ENCODE measurements at regions not wholly inside any gene's neighbourhood (a gene's known extent, or its start where the extent isn't known, plus 50 kb on each side); places are given as distances from the start of the nearest gene placed in this dataset.

GRCh38 chr4:151858356-151858755 is 97.5 kb upstream of the GATB start:
- Histone ChIP-seq H3K4me3 (ENCODE audit: low read depth, low read length, poor library complexity, severe bottlenecking) (no peak overlapping the region), H3K9me3 (ENCODE audit: low read length) (no peaks in the 10 kb centered on the region), H3K36me3 (ENCODE audit: insufficient read depth, low read length) (no peaks in the 10 kb centered on the region), H3K27ac (ENCODE audit: low read depth, low read length, poor library complexity, severe bottlenecking) (no peak overlapping the region), H3K9me2 (ENCODE audit: insufficient read depth, low read length) (no peaks in the 10 kb centered on the region), H3K4me1 (ENCODE audit: insufficient read depth, low read length, poor library complexity, severe bottlenecking) (no peaks in the 10 kb centered on the region), H4K20me1 (ENCODE audit: insufficient read depth, low read length) (no peaks in the 10 kb centered on the region), H3K79me2 (ENCODE audit: insufficient read depth, low read depth, low read length) (no peaks in the 10 kb centered on the region), H2AFZ (ENCODE audit: low read length) (no peak overlapping the region), H3K4me2 (ENCODE audit: low read length) (no peak overlapping the region)
- POLR2A ChIA-PET = interaction anchor here (0.7 kb wide), 1 partner anchor 8 kb away, joined by 3 read pairs; no protein-coding TSS in a partner anchor
- intact Hi-C loops (cut with micrococcal nuclease; ENCODE audit: unreplicated experiment) = no loop called here
- no peak for DNase-seq (ENCODE audit: low spot score)
- TF ChIP-seq EZH2phosphoT487 (IDR thresholded peaks at IDR 0.05; ENCODE audit: borderline replicate concordance, low read depth, low read length) (no peak), CTCF (conservative IDR thresholded peaks at IDR 0.05; ENCODE audit: low read length) (no peak)
- no TSS peak for BruUV-seq (replicated peaks)
- CTCF ChIA-PET (ENCODE audit: unreplicated experiment) = no interaction called here

- no TSS peak for BruUV-seq (replicated peaks)
- no peak for DNase-seq (ENCODE audit: low spot score)
- no peaks in the 10 kb centered on the region for H3K36me3 ChIP-seq (ENCODE audit: insufficient read depth, low read length)
- no peak overlapping the region for H3K4me3 ChIP-seq (ENCODE audit: low read depth, low read length, poor library complexity, severe bottlenecking)
- H3K79me2 ChIP-seq (ENCODE audit: insufficient read depth, low read depth, low read length) = no peaks in the 10 kb centered on the region
- H3K4me2 ChIP-seq (ENCODE audit: low read length) = no peak overlapping the region
- intact Hi-C loops (cut with micrococcal nuclease; ENCODE audit: unreplicated experiment) = no loop called here
- no peaks in the 10 kb centered on the region for H4K20me1 ChIP-seq (ENCODE audit: insufficient read depth, low read length)
- no peaks in the 10 kb centered on the region for H3K4me1 ChIP-seq (ENCODE audit: insufficient read depth, low read length, poor library complexity, severe bottlenecking)
- H3K27ac ChIP-seq (ENCODE audit: low read depth, low read length, poor library complexity, severe bottlenecking) = no peak overlapping the region
- CTCF ChIA-PET (ENCODE audit: unreplicated experiment) = no interaction called here
- POLR2A ChIA-PET = no interaction called here
- H3K9me2 ChIP-seq (ENCODE audit: insufficient read depth, low read length) = no peaks in the 10 kb centered on the region
- no peak overlapping the region for H2AFZ ChIP-seq (ENCODE audit: low read length)
- H3K9me3 ChIP-seq (ENCODE audit: low read length) = no peaks in the 10 kb centered on the region
- TF ChIP-seq CTCF (conservative IDR thresholded peaks at IDR 0.05; ENCODE audit: low read length) = no peak
- TF ChIP-seq EZH2phosphoT487 (IDR thresholded peaks at IDR 0.05; ENCODE audit: borderline replicate concordance, low read depth, low read length) = no peak
These were observed 96.6 kb upstream of the GATB start for GRCh38 chr4:151857368-151857767.

- no peak for TF ChIP-seq CTCF (conservative IDR thresholded peaks at IDR 0.05; ENCODE audit: low read length)
- no peak for TF ChIP-seq EZH2phosphoT487 (IDR thresholded peaks at IDR 0.05; ENCODE audit: borderline replicate concordance, low read depth, low read length)
- Histone ChIP-seq H2AFZ (ENCODE audit: low read length) (no peak overlapping the region), H3K4me2 (ENCODE audit: low read length) (no peak overlapping the region), H4K20me1 (ENCODE audit: insufficient read depth, low read length) (no peaks in the 10 kb centered on the region), H3K4me3 (ENCODE audit: low read depth, low read length, poor library complexity, severe bottlenecking) (no peak overlapping the region), H3K36me3 (ENCODE audit: insufficient read depth, low read length) (no peaks in the 10 kb centered on the region), H3K9me2 (ENCODE audit: insufficient read depth, low read length) (no peaks in the 10 kb centered on the region), H3K27ac (ENCODE audit: low read depth, low read length, poor library complexity, severe bottlenecking) (no peak overlapping the region), H3K79me2 (ENCODE audit: insufficient read depth, low read depth, low read length) (no peaks in the 10 kb centered on the region), H3K4me1 (ENCODE audit: insufficient read depth, low read length, poor library complexity, severe bottlenecking) (no peaks in the 10 kb centered on the region), H3K9me3 (ENCODE audit: low read length) (no peaks in the 10 kb centered on the region)
- no TSS peak for BruUV-seq (replicated peaks)
- ChIA-PET CTCF (ENCODE audit: unreplicated experiment) (no interaction called here), POLR2A (interaction anchor here (0.5 kb wide), 1 partner anchor 570 kb away, joined by 3 read pairs; no protein-coding TSS in a partner anchor)
- no peak for DNase-seq (ENCODE audit: low spot score)
- intact Hi-C loops (cut with micrococcal nuclease; ENCODE audit: unreplicated experiment) = no loop called here
These were observed 94.9 kb upstream of the GATB start for GRCh38 chr4:151855747-151856146.

Data from OCI-LY7 (cell line).